ENCODE measurements at regions not wholly inside any gene's neighbourhood (a gene's known extent, or its start where the extent isn't known, plus 50 kb on each side); places are given as distances from the start of the nearest gene placed in this dataset.

- DNase-seq, result no peak
Measured at GRCh38 chr7:106339513-106340246, 54.9 kb upstream of the NAMPT start.

- no peak for DNase-seq
Measured at GRCh38 chr7:106337754-106338153, 53.0 kb upstream of the NAMPT start.

GRCh38 chr7:106335814-106336213 is 51.0 kb upstream of the NAMPT start:
- DNase-seq, result no peak
